ENCODE measurements at regions not wholly inside any gene's neighbourhood (a gene's known extent, or its start where the extent isn't known, plus 50 kb on each side); places are given as distances from the start of the nearest gene placed in this dataset.
"Not testable (repeated sequence)": the region's sequence is repeated elsewhere in the genome, so short reads cannot be mapped to it uniquely, and the experiment has no call there.

DNA sequence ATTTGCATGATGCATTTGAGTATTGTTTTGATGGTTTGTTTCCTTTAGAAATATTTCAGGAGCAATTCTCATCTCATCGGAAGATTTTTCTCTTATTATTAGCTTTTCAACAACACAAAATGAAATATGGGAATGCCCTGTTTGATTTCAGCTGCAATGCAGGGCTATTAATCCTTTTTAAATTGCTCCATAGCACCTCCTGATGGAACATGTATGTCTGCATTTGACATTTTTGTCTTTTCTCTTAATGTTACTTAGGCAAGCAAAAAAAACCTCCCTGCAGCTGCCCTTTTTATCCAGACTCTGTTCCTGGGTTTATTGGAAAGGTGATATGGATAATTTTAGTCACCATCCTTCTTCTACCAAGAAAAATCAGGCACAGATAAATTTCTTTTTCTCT lies 895.8 kb downstream of the RPS29 start:
- DNase-seq = peak; percentile 31

DNA sequence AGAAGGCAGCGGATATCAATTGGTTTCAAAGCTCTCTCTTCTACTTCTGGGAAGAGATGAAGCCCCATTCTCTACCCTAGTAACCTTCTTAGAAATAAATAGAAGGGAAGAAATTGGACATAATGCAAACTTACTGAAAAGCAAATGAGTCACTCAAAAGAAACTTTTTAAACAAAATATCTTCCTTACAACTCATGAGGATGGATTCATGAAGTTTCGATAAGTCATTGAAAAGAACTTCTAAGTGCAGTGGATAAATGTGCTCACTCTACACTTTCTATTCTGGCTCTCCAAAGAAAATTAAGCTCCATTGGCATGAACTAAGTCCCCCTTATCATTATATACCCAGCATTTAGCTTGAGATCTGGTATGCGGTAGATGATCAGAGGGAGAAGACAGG lies 899.5 kb downstream of the RPS29 start:
- DNase-seq = no peak

DNA sequence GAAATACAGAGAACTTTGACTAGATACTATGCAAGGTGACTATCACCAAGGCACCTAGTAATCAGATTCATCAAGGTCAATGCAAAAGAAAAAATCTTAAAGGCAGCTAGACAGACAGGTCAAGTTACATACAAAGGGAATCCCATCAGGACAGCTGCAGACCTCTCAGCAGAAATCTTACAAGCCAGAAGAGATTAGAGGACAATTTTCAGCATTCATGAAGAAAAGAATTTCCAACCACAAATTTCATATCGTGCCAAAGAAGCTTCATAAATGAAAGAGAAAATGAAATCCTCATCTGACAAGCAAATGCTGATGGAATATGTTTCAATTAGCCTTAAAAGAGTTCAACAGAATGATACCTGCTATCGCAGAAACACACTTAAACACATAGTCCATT lies 913.7 kb downstream of the RPS29 start:
- no peak for DNase-seq

DNA sequence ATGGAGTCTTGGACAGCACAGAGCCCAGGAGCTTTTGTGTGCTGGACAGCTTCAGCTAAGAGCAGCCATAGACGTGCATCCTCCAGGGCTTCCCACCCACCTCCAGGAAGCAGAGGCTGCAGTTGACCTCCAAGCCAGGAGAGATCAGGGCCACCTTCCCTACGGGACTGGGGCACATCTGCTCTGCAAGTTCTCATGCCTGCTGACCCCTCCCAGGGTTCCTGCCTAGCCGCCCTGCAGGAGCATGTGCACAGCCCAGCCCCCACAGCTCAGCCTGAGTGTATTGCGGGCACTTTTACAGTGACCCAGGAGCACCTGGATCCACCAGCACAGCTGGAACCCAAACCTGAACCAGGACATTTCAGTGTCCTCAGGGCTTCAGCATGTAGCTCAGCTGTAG lies 915.2 kb downstream of the RPS29 start:
- no peak for DNase-seq

DNA sequence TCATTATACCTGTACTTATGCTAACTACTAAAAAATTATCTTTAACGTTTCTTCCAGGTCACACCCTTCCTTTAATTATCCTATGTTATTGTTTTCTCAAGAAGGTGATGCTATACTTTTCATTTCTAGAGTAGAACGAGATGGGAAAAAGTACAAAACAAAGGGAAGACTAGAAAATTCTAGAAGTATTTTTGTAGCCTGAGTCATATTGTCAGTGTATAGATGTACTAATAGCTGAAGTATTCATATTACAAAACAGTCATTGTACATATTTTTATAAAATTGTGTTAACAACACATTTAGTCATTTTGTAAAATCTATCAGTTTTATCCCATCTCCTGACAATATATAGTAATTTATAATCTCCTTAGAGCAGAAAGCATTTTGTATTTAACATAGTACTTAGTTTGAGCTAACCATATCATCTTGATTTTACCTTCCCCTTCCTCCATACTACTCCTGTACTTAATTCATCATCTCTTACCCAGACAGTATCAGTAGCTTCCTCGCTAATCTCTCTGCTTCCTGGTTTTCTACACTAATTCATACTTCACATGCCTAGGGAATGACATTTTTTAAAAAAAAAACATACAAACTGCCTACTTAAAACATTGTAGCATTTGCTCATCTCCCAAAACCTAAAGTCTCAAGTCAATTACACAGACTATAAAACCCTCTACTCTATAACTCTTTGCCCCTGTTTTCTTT lies 920.9 kb downstream of the RPS29 start:
- DNase-seq = no peak

DNA sequence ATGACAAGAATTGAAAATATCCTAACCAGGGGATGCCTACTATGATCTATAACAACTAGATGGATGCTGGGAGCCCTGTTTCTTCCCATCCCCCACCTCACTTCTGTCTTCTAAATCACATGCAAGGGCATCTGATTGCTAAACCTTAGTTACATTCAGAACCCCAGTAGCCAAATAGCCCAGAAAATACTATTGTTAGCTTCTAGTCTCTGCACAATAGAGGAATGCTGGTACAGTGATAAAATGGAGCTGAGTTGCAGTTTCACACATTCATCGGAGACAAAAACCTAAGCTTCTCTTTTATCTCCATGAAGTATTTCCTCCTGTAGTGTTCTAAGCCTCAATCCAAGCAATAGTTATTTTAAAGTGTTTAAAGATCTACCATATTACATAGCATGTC lies 942.9 kb downstream of the RPS29 start:
- no peak for DNase-seq

DNA sequence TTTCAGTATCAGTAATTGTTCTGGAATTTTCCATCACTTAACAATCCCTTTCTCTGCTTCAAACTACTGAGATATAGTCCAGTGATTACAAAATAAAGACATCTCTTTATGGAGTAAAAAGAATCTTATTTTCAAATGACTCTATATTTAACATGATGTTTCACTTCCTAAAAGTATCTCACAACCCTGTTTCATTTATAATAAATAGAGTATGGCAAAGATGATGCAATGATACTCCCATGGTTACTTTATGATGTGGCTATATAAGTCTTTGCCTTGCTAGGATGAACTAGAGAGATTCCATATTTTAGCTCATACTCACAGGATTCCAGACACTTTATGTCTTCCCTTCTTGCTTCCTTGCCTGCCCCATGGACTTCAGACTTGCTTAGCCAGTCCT lies 953.5 kb upstream of the MDGA2 start:
- DNase-seq = no peak

DNA sequence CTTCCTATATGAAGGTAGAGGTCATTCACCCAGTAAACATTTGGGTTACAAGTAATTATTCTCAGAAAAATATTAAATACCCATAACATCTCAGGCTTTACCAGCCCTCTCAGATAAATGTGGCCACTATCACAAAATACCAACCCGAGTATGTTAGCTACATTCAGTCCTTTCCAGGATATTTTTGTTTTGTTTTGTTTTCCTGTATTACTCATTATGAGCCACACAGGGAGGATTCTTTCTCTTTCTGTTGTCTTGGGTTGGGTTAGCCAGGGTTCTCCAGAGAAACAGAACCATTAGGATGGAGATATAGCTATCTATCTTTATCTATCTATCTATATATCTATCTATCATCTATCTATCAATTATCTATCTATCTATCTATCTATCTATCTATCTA lies 947.6 kb upstream of the MDGA2 start:
- no peak for DNase-seq

DNA sequence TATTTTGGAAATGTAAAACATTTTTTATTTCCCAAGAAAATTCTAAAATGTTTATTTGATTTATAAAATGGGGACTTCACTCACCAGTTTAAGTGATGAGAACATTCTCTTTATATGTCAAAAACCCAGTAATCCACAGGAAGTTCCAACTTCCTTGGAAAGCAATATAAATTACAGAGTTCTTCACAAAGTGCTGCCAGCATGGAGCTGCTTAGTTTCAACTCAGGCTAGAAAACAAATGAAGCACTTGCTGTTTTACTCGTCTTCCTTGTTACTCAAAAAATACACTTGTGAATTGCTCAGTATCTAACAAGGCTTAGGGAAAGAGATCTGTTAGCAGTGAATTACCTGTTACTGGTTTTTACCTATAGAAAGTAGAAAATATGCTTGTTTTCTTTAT lies 942.7 kb upstream of the MDGA2 start:
- no peak for DNase-seq

DNA sequence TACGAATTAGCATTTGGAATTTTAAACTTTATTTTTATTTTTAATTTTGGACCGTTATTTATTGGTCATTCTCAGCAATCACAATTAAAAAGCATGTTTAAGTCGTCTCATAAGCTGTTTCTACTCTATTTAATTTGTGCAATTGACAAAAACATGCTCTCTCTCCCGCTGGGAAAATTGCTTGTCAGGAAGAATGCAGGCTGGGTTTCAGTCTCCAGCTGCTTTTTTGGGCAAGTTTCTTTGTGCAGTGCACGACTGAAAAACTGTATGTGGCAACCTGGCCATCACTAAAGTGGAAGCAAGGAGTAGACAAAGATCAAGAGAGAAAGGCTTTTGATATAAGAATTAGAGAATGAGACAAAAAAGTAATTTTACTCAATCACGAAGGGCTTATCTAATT lies 941.5 kb upstream of the MDGA2 start:
- DNase-seq = no peak

DNA sequence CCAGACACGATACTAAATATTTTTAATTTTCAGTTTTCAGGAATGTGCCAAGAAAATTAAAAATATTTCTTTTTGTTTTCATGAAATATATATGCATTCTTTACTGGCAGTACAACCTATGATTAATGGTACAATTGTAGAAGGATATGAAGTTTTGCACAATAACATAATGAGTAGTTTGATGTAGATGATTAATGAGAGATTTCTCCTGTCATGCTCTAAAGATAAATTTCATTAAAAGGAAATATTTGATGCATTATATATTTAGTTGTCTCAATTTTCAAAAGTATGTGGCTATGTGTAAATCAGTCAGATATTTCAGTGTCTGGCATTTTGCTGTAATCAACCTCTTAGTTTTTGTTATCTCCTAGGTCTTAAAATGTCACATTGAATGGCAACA lies 940.2 kb upstream of the MDGA2 start:
- DNase-seq = no peak

DNA sequence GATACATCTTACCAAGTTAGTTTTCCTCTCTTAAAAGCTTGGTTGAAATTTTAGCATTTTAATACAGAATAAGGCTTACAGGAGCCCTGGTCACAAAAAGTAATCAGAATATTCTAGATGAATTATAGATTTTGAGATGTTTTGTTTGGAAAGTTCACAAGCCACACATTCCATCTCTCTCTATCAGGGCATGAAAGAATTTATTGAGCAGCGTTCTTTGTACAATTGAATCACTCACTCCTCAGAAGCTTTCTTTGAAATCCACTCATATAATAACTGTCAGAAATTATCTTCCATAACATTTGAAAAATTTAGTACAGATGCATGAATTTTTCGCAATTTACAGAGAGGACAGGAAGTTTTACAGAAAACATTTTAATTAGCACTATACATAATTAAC lies 938.6 kb upstream of the MDGA2 start:
- DNase-seq = no peak

DNA sequence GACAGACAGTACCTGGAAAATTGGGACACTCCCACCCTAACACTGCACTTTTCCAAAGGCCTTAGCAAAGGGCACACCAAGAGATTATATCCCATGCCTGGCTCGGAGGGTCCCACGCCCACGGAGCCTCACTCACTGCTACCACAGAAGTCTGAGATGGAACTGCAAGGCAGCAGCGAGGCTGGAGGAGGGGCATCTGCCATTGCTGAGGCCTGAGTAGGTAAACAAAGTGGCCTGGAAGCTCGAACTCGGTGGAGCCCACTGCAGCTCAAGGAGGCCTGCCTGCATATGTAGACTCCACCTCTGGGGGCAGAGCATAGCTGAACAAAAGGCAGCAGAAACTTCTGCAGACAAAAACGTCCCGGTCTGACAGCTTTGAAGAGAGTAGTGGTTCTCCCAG lies 931.6 kb upstream of the MDGA2 start:
- DNase-seq = not testable (repeated sequence)

DNA sequence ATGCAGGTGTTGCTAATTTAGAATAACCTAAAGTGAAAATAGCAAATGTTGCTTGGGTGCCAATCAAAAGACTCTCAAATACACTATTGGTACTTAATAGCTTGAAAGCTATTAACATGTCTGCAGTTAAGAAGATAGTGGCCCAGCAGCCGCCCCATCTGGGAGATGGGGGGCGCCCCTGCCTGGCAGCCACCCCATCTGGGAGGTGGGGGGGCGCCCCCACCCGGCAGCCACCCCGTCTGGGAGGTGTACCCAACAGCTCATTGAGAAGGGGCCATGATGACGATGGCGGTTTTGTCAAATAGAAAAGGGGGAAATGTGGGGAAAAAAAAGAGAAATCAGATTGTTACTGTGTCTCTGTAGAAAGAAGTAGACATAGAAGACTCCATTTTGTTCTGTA lies 923.1 kb upstream of the MDGA2 start:
- DNase-seq = no peak

DNA sequence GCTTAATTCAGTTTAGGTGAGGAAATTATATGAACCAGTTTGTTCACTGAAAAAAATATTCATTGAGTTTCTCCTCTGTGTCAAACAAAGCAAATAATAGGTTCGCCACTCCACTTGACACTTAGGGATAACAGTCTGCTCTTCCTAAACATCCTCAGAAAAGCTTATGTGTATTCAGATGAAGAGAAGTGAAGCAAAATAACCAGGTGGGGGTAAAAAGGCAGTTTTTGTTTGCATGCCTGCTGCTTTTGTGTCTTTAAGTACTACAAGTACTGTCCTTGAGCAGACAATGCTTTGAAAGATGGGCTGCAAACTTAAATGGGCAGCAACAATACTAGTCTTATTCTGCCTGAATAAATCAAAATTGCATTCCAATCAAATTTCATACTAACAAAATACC lies 910.7 kb upstream of the MDGA2 start:
- no peak for DNase-seq

DNA sequence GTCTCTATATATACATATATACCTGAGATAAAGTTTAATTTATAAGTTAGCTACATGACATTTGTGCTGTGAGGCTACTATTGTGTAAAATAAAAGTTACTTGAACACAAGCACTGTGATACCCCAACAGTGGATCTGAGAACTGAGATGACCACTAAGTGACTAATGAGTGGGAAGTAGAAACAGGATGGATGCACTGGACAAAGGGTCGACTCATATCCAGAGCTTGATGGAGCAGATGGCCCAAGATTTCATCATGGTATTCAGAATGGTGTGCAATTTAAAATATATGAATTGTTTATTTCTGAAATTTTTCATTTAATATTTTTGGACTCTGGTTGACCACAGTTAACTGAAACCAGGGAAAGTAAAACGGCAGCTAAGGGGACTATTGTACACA lies 908.6 kb upstream of the MDGA2 start:
- no peak for DNase-seq

DNA sequence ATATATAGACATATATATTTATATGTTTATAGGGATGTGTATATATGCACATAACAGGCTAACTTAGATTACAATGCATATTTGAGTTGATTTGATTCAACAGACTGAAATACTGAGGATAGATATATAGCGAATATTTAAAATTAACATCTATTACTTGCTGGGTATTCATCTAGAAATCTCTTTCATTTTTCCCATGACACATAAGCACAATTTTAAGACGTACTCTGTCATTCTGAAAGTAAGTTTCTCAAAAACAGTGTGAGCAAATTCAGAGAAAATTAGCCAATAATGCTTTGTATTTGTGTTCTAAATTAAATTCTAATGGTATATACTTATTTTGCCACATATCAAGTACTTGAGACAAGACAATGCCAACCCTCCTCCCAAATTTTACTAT lies 907.5 kb upstream of the MDGA2 start:
- DNase-seq = no peak

DNA sequence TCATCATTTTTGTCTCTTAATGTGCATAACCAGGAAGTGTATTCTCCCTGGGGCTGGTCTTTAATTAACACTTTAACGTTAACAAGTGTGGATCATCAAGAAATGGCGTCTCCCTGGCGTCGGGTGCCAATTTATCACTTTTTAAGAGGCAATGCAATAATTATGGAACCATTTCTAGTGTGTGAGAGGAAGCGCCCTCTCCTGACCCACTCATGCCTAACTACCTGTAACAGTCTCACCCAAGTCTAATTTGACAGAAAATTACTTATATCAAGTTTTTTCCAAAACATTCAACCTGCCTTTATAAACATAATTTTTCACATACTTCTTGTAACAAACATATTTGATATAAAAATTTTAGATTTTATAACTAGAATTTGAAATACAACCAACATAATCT lies 905.3 kb upstream of the MDGA2 start:
- DNase-seq = no peak

DNA sequence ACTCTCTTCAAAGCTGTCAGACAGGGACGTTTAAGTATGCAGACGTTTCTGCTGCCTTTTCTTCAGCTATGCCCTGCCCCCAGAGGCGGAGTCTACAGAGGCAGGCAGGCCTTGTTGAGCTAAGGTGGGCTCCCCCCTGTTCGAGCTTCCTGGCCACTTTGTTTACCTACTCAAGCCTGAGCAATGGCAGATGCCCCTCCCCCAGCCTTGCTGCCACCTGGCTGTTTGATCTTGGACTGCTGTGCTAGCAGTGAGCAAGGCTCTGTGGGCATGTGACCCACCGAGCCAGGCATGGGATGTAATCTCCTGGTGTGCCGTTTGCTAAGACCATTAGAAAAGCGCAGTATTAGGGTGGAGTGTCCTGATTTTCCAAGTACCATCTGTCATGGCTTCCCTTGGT lies 900.4 kb upstream of the MDGA2 start:
- DNase-seq = no peak

DNA sequence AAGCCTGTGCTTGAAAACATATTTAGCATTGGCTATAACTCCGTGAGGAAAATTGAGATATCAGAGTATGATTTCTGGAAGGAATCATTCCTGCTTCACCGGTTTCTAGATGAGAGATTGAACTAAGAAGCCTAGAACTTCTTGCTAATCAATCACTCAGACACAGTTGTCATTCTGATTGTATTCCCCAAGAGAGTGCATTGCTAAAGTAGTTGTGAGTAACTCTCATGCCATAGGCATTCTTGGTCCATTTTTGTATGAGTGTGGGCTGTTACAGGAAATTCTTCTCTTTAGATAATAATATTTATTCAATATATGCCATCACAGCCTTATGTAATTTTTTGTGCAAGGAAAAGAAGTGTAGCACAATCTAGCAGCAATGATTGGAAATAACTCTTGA lies 893.3 kb upstream of the MDGA2 start:
- no peak for DNase-seq

DNA sequence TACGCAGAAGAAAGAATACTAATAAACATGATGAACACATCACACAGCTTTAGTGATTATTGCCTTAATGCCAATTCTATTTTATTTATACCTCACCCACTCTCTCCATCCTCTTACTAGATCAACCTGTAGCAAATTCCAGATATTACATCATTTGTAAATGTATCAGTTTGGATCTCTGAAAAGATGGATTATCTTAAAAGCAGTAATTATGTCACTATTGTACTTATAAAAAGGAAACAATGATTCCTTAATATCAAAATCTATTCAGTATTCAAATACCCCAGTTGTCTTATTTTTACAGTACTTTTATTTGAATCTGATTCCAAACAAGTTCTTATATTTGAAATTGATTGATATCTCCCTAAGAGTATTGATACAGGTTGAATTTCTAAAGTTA lies 892.8 kb upstream of the MDGA2 start:
- DNase-seq = peak; percentile 38

DNA sequence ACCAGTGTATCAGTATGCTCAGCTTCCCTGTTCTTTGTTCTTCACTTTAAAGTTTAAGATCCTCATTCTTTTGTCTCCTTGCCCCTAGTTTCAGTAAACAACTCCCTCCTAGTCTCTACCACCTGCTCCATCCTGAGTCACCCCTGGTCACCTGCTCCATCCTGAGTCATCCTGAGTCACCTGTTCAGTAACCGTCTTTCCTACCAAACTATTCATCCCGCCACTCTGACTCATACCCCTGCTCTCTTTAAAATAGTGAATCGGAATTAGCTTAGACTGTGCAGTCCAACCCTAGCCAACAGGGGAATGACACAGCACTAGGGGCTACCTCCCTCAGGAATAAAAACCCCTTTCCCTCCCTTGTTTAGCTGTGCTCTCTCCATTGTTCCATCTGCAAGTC lies 888.1 kb upstream of the MDGA2 start:
- DNase-seq = no peak

DNA sequence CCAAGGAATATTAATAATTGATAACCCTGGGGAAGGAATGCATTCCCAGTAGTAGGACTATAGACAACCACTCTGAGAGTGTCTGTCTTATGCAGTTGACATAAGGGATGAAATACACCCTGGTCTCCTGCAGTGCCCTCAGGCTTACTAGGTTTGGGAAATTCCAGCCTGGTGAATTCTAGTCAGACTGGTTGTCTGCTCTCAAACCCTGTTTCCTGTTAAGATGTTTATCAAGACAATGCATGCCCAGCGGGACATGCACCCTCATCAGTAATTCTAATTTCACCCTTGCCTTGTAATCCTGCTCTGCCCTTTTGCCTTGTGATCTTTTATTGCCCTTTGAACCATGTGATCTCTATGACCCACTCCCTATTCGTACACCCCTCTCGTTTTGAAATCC lies 886.0 kb upstream of the MDGA2 start:
- not testable (repeated sequence) for DNase-seq

DNA sequence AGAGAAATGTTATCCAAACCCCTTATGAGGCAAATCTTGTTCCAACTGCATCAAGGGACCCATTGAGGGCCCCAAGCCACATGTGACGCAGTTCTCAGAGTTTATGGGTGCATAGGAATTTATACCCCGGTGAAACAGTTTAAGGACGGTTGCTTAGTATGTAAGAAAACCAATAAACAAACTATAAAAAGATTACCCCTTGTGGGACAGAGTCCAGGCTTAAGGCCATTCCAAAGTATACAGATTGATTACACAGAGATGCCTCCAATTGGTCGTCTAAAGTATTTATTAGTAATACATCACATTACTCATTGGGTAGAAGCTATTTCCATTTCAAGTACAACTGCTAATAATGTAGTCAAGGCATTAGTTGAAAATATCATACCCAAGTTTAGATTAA lies 885.0 kb upstream of the MDGA2 start:
- no peak for DNase-seq

DNA sequence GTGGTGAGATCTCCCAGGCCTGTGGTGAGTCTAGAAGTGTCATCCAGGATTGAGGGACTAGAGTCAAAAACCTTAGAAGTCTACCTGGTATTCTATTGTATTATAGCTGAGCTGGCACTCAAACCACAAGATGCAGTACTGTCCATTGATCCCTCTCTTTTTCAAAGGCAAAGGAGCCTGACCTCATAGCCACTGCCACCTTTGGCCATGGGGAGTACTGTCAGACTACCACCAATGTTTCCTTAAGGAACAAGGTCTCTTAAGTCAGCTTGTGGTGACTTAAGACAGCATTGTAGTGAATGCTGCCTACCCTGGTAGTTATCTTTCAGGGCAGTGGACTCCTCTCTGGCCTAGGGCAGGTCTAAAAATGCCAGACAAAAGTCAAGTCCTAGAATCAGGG lies 878.0 kb upstream of the MDGA2 start:
- DNase-seq = no peak

DNA sequence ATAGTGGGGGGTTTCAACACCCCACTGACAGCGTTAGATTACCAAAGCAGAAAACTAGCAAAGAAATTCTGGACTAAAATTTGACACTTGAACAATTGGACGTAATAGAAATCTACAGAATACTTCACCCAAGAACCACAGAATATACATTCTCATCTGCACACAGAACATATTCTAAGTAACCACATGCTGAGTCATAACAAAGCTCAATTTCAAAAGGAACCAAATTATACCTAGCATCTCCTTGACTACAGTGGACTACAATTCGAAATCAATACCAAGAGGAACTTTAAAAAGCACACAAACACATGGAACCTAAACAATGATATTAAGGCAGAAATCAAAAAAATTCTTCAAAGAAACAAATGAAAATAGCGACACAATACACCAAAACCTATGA lies 871.6 kb upstream of the MDGA2 start:
- DNase-seq = no peak
